GM18951 (cell line): ENCODE measurements at regions not wholly inside any gene's neighbourhood (a gene's known extent, or its start where the extent isn't known, plus 50 kb on each side); places are given as distances from the start of the nearest gene placed in this dataset.

Experiments used
- POLR2A ChIP-seq: IDR thresholded peaks from 4 replicates; pipeline ENCODE4 v1.6.1; 2011; ENCODE audit warnings: mild to moderate bottlenecking; ENCODE audit not compliant: insufficient read length, insufficient read depth; ENCODE audit errors: extremely low read depth
- in situ Hi-C: fragments of 300-500 bp; cut with MboI; formaldehyde crosslinking; loops from one replicate; pipeline ENCODE4 v1.12.0; 2022; ENCODE audit warnings: low sequenced_read_pairs, mixed read lengths, inconsistent platforms; ENCODE audit not compliant: unreplicated experiment

- in situ Hi-C loops, result no loop called here
- TF ChIP-seq POLR2A, result no peak
These were observed 259.1 kb downstream of the KLF6 start for GRCh38 chr10:3525832-3526449.

GRCh38 chr10:3524086-3524960 lies 260.7 kb downstream of the KLF6 start:
- in situ Hi-C loops, result no loop called here
- no peak for TF ChIP-seq POLR2A

- no peak for TF ChIP-seq POLR2A
- in situ Hi-C loops, result no loop called here
These were observed 261.5 kb downstream of the KLF6 start for GRCh38 chr10:3523309-3524050.

GRCh38 chr10:3516923-3517255 lies 268.1 kb downstream of the KLF6 start:
- in situ Hi-C loops, result no loop called here
- no peak for TF ChIP-seq POLR2A

- in situ Hi-C loops, result no loop called here
- no peak for TF ChIP-seq POLR2A
These were observed 268.6 kb downstream of the KLF6 start for GRCh38 chr10:3516234-3516922.

GRCh38 chr10:3514691-3515090 lies 270.3 kb downstream of the KLF6 start:
- in situ Hi-C loops, result no loop called here
- no peak for TF ChIP-seq POLR2A

- TF ChIP-seq POLR2A, result no peak
- in situ Hi-C loops, result no loop called here
These were observed 272.7 kb downstream of the KLF6 start for GRCh38 chr10:3512263-3512662.

- no peak for TF ChIP-seq POLR2A
- in situ Hi-C loops, result no loop called here
These were observed 273.5 kb downstream of the KLF6 start for GRCh38 chr10:3511483-3511882.

- in situ Hi-C loops, result no loop called here
- no peak for TF ChIP-seq POLR2A
These were observed 274.3 kb downstream of the KLF6 start for GRCh38 chr10:3510741-3511140.

GRCh38 chr10:3509355-3509754 lies 275.7 kb downstream of the KLF6 start:
- no peak for TF ChIP-seq POLR2A
- in situ Hi-C loops, result no loop called here

- TF ChIP-seq POLR2A, result no peak
- in situ Hi-C loops, result no loop called here
These were observed 281.7 kb downstream of the KLF6 start for GRCh38 chr10:3503299-3503698.

- in situ Hi-C loops, result no loop called here
- TF ChIP-seq POLR2A, result no peak
These were observed 282.3 kb downstream of the KLF6 start for GRCh38 chr10:3502673-3503072.

GRCh38 chr10:3500408-3500856 lies 284.6 kb downstream of the KLF6 start:
- TF ChIP-seq POLR2A, result no peak
- in situ Hi-C loops, result no loop called here

- in situ Hi-C loops, result no loop called here
- TF ChIP-seq POLR2A, result no peak
These were observed 285.9 kb downstream of the KLF6 start for GRCh38 chr10:3499120-3499519.
